Mesothelial cell of epicardium (in vitro differentiated cells): ENCODE measurements at regions not wholly inside any gene's neighbourhood (a gene's known extent, or its start where the extent isn't known, plus 50 kb on each side); places are given as distances from the start of the nearest gene placed in this dataset.

Experiments
- DNase-seq, 2 experiments: peaks; one replicate each; pipeline ENCODE4 v3.0.0; 2021; ENCODE audit warnings: low spot score in 2 of 2; ENCODE audit not compliant: unreplicated experiment in 2 of 2
- H3K27ac Mint-ChIP-seq: 2 replicates; pipeline ENCODE4 v1.8.0; 2021; ENCODE audit warnings: mixed read lengths
- H3K27me3 Mint-ChIP-seq: 2 replicates; pipeline ENCODE4 v1.8.0; 2021; ENCODE audit warnings: low read depth, mixed read lengths
- H3K36me3 Mint-ChIP-seq: 2 replicates; pipeline ENCODE4 v1.8.0; 2021; ENCODE audit warnings: mixed read lengths
- H3K4me1 Mint-ChIP-seq: 2 replicates; pipeline ENCODE4 v1.8.0; 2021; ENCODE audit warnings: mixed read lengths
- H3K4me3 Mint-ChIP-seq: 2 replicates; pipeline ENCODE4 v1.8.0; 2021; ENCODE audit warnings: mild to moderate bottlenecking, moderate library complexity, mixed read lengths
- H3K9me3 Mint-ChIP-seq: 2 replicates; pipeline ENCODE4 v1.8.0; 2021; ENCODE audit warnings: mixed read lengths
- CTCF ChIP-seq: fragments of 200-600 bp; sonication (generic); IDR thresholded peaks from one replicate; pipeline ENCODE4 v1.5.0; 2021; ENCODE audit warnings: antibody characterized with exemption; ENCODE audit not compliant: unreplicated experiment

DNA sequence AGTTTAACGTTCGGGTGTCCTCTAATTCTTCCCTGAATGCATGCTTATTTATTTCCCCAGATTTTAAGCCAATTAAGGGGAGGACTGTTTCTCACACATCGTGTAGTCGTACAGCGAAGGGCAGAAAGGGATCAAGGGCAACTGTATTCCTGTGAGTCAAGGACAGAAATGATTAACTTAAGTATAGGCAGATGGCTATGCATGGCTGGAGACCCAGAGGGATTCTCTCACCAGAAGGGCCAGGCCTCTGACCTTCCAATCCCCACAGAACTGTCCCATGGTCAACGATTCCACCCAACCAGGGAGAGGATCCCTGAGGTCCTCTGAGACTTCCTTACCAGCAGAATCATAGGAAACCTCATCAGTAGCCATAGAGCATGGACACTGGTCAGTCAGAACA lies 161.8 kb upstream of the MAP1B start:
- H3K27me3 Mint-ChIP-seq: no peaks in the 10 kb centered on the region
- no peak overlapping the region for H3K27ac Mint-ChIP-seq
- no peaks in the 10 kb centered on the region for H3K4me1 Mint-ChIP-seq
- peaks cover 2% of the 10 kb centered on the region for H3K36me3 Mint-ChIP-seq
- H3K9me3 Mint-ChIP-seq: peaks cover 40% of the 10 kb centered on the region
- no peak for TF ChIP-seq CTCF
- no peak overlapping the region for H3K4me3 Mint-ChIP-seq
- DNase-seq: no peak

DNA sequence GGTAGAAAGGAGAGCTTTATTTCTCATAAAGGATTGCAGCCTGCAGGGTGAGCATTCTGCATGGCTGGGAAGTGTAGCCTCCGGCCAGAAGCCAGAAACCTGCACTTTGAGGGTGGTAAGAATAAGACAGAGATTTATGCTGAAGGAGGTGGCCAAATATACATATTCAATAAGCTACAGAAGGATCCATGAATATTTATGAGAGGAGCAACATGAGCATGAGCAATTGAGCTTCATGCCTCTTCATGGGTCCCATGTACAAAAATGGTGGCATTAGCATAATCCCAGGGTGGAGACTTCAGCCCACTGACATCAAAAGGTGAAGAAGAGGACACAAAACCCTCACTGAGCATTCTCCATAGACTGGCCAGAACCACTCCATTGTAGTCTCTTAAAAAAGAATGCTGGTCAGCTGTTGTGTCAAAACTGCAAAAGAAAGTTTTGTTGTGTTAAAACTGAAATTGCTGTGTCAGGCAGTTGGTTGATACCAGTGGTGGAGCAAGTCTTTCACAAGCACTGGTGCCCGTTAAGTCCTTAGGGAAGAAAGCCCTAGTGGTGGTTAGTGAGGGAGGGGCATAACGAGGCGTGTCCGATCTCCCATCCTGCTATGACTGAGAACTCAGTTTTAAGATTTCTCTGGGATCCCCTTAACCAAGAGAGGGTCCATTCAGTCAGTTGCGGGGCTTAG lies 160.8 kb upstream of the MAP1B start:
- Mint-ChIP-seq H3K4me3 (no peak overlapping the region), H3K36me3 (peaks cover 2% of the 10 kb centered on the region), H3K4me1 (no peaks in the 10 kb centered on the region), H3K9me3 (peaks cover 47% of the 10 kb centered on the region), H3K27ac (no peak overlapping the region), H3K27me3 (no peaks in the 10 kb centered on the region)
- TF ChIP-seq CTCF: no peak
- DNase-seq: no peak

DNA sequence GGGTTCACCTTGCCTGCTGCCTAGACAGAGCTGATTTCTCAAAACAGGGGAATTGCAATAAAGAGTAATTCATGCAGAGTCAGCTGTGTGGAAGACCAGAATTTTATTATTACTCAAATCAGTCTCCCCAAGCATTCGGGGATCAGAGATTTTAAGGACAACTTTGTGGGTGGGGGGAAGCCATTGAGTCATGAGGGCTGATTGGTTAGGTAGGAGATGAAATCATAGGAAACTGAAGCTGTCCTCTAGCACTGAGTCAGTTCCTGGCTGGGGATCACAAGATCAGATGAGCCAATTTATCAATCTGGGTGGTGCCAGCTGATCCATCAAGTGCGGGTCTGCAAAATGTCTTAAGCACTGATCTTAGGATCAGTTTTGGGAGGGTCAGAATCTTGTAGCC lies 159.1 kb upstream of the MAP1B start:
- no peak for DNase-seq
- no peaks in the 10 kb centered on the region for H3K4me1 Mint-ChIP-seq
- H3K27ac Mint-ChIP-seq: no peak overlapping the region
- H3K27me3 Mint-ChIP-seq: no peaks in the 10 kb centered on the region
- H3K4me3 Mint-ChIP-seq: no peak overlapping the region
- peaks cover 2% of the 10 kb centered on the region for H3K36me3 Mint-ChIP-seq
- peaks cover 40% of the 10 kb centered on the region for H3K9me3 Mint-ChIP-seq
- TF ChIP-seq CTCF: no peak

DNA sequence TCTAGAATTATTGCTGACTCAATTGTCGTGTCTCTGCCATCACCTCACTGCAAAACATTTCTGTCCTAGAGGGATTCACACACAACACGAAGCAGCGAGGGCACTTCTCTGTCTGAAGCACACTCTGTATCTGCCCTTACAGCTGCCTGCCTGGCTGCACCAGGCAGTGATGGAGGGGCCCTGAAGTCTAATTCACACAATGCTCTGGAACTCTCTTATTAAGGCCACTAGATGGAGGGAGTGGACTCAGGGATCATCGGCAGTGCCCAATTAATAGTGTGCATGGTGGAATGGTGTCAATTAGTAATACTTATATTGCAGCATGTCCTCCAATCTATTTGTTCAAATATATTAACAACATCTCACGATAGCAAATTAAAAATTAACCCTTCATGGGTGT lies 157.5 kb upstream of the MAP1B start:
- TF ChIP-seq CTCF: no peak
- H3K9me3 Mint-ChIP-seq: peaks cover 40% of the 10 kb centered on the region
- H3K4me1 Mint-ChIP-seq: peaks cover 8% of the 10 kb centered on the region
- H3K36me3 Mint-ChIP-seq: peaks cover 2% of the 10 kb centered on the region
- DNase-seq: no peak
- no peak overlapping the region for H3K27ac Mint-ChIP-seq
- H3K4me3 Mint-ChIP-seq: no peak overlapping the region
- H3K27me3 Mint-ChIP-seq: no peaks in the 10 kb centered on the region

DNA sequence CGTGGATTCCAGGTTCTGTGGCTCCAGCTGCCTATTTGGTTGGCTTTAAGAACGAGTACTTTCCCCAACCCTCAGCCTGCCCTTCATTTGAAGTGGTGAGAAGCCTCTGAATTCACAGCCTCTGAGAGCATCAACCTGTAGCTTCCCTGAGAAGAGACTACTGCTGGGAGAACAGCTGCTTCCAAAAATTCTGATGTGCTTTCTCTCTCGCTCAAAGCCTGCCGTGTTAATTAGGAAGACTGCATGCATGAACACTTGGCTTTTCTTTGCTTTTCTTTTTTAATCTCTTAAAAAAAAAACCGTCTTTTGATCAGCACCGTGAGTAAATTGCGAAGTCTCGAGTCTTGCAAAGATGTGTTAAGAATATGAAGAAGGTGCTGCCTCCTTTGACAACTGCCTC lies 153.4 kb upstream of the MAP1B start:
- Mint-ChIP-seq H3K4me1 (peaks cover 29% of the 10 kb centered on the region), H3K27ac (no peak overlapping the region), H3K27me3 (no peaks in the 10 kb centered on the region)

More for the DNA sequence above, 153.4 kb upstream of the MAP1B start:
- Mint-ChIP-seq H3K9me3 (peaks cover 21% of the 10 kb centered on the region), H3K36me3 (no peaks in the 10 kb centered on the region), H3K4me3 (no peak overlapping the region)
- TF ChIP-seq CTCF: no peak
- DNase-seq: no peak
